ENCODE measurements at regions not wholly inside any gene's neighbourhood (a gene's known extent, or its start where the extent isn't known, plus 50 kb on each side); places are given as distances from the start of the nearest gene placed in this dataset.

GRCh38 chr5:45029553-45029952 lies 220.8 kb downstream of the MRPS30 start:
- H3K9ac ChIP-seq (ENCODE audit: control insufficient read depth, extremely low read depth, insufficient read depth, low read length), result no peak overlapping the region
- no peak overlapping the region for H3K4me3 ChIP-seq (ENCODE audit: control insufficient read depth in 2 of 3, extremely low read depth in 1 of 3, insufficient read depth in 2 of 3, low read depth in 1 of 3, low read length in 3 of 3)
- H3K9me3 ChIP-seq (ENCODE audit: control insufficient read depth, low read depth, low read length), result no peaks in the 10 kb centered on the region
- TF ChIP-seq CTCF (optimal IDR thresholded peaks at IDR 0.05 in 1 of 3, IDR thresholded peaks at IDR 0.05 in 1 of 3, conservative IDR thresholded peaks at IDR 0.05 in 1 of 3; ENCODE audit: extremely low read depth in 1 of 3, insufficient read depth in 2 of 3, low read length in 3 of 3), result no peak
- no peak for TF ChIP-seq EZH2 (IDR thresholded peaks at IDR 0.05; ENCODE audit: low read length)
- no peaks in the 10 kb centered on the region for H3K27me3 ChIP-seq (ENCODE audit: control insufficient read depth, extremely low read depth, insufficient read depth, low read length)
- H3K27ac ChIP-seq (ENCODE audit: control insufficient read depth, insufficient read depth, low read length), result no peak overlapping the region
- dilution Hi-C loops (cut with MboI; ENCODE audit: extremely low pct_ligation_motif_present, low sequenced_read_pairs), result no loop called here
- DNase-seq (ENCODE audit: low read depth, low spot score), result no peak
- no peak overlapping the region for H3K4me2 ChIP-seq (ENCODE audit: control insufficient read depth, extremely low read depth, insufficient read depth, low read depth, low read length)
- no peaks in the 10 kb centered on the region for H4K20me1 ChIP-seq (ENCODE audit: control insufficient read depth, extremely low read depth, insufficient read depth, low read length)
- H3K4me1 ChIP-seq (ENCODE audit: control insufficient read depth, extremely low read depth, insufficient read depth, low read length), result no peaks in the 10 kb centered on the region
- no peak for FAIRE-seq
- H2AFZ ChIP-seq (ENCODE audit: control insufficient read depth, low read length), result no peak overlapping the region
- no peaks in the 10 kb centered on the region for H3K9me1 ChIP-seq (ENCODE audit: control insufficient read depth, extremely low read depth, insufficient read depth, low read length)
- H3K36me3 ChIP-seq (ENCODE audit: control insufficient read depth in 2 of 2, extremely low read depth in 1 of 2, insufficient read depth in 2 of 2, low read length in 2 of 2), result no peaks in the 10 kb centered on the region
- H3K79me2 ChIP-seq (ENCODE audit: control insufficient read depth, insufficient read depth, low read length), result no peaks in the 10 kb centered on the region

DNA sequence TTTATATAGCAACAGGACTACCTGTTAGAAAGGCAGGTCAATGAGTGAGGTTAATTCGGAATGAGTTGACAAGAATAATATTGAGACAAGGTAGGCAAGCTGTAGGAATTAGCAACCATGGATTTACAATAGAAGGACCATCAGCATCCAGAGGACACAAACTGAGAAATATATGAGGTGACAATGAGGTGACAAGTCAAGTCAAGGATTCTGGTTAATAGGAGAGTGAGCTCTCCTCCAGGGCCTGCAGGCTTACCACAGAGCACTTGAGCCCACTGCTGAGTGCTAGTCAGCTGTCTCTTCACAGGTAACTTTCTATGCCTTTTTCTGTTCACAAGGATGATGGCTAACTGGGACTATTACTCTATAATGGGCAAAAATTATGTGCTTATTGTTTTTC lies 227.2 kb downstream of the MRPS30 start:
- Histone ChIP-seq H3K79me2 (ENCODE audit: control insufficient read depth, insufficient read depth, low read length) (no peaks in the 10 kb centered on the region), H4K20me1 (ENCODE audit: control insufficient read depth, extremely low read depth, insufficient read depth, low read length) (no peaks in the 10 kb centered on the region), H3K9me3 (ENCODE audit: control insufficient read depth, low read depth, low read length) (no peaks in the 10 kb centered on the region), H2AFZ (ENCODE audit: control insufficient read depth, low read length) (no peak overlapping the region), H3K4me2 (ENCODE audit: control insufficient read depth, extremely low read depth, insufficient read depth, low read depth, low read length) (no peak overlapping the region), H3K27ac (ENCODE audit: control insufficient read depth, insufficient read depth, low read length) (no peak overlapping the region), H3K4me3 (ENCODE audit: control insufficient read depth in 2 of 3, extremely low read depth in 1 of 3, insufficient read depth in 2 of 3, low read depth in 1 of 3, low read length in 3 of 3) (no peak overlapping the region), H3K4me1 (ENCODE audit: control insufficient read depth, extremely low read depth, insufficient read depth, low read length) (no peaks in the 10 kb centered on the region), H3K9ac (ENCODE audit: control insufficient read depth, extremely low read depth, insufficient read depth, low read length) (no peak overlapping the region), H3K9me1 (ENCODE audit: control insufficient read depth, extremely low read depth, insufficient read depth, low read length) (no peaks in the 10 kb centered on the region), H3K36me3 (ENCODE audit: control insufficient read depth in 2 of 2, extremely low read depth in 1 of 2, insufficient read depth in 2 of 2, low read length in 2 of 2) (no peaks in the 10 kb centered on the region), H3K27me3 (ENCODE audit: control insufficient read depth, extremely low read depth, insufficient read depth, low read length) (no peaks in the 10 kb centered on the region)
- FAIRE-seq, result no peak
- no peak for DNase-seq (ENCODE audit: low read depth, low spot score)
- no peak for TF ChIP-seq EZH2 (IDR thresholded peaks at IDR 0.05; ENCODE audit: low read length)
- no peak for TF ChIP-seq CTCF (optimal IDR thresholded peaks at IDR 0.05 in 1 of 3, IDR thresholded peaks at IDR 0.05 in 1 of 3, conservative IDR thresholded peaks at IDR 0.05 in 1 of 3; ENCODE audit: extremely low read depth in 1 of 3, insufficient read depth in 2 of 3, low read length in 3 of 3)
- dilution Hi-C loops (cut with MboI; ENCODE audit: extremely low pct_ligation_motif_present, low sequenced_read_pairs), result no loop called here
